Lung (tissue), 11 donors: ENCODE measurements at regions not wholly inside any gene's neighbourhood (a gene's known extent, or its start where the extent isn't known, plus 50 kb on each side); places are given as distances from the start of the nearest gene placed in this dataset.

ENCODE experiments used
- ATAC-seq: fragments of 200-7000 bp; cut with Tn5 transposase; one replicate; pipeline ENCODE4 v1.9.1; 2020; ENCODE audit warnings: moderate number of reproducible peaks; ENCODE audit not compliant: insufficient read depth, low FRiP score
- DNase-seq, 3 donors: peaks; one replicate each; pipeline ENCODE4 v3.0.0-alpha.2; 2013 to 2017
- H3K27ac ChIP-seq, 2 donors: one replicate each; pipeline ENCODE4 v1.5.1; 2013; ENCODE audit warnings: mild to moderate bottlenecking in 2 of 2, moderate library complexity in 2 of 2, control low read depth in 1 of 2, inconsistent platforms in 1 of 2, low read depth in 1 of 2, low read length in 1 of 2
- H3K27me3 ChIP-seq, 3 donors: one replicate each; pipeline ENCODE4 v1.5.1; 2013; ENCODE audit warnings: low read length in 2 of 3; ENCODE audit not compliant: control insufficient read depth in 3 of 3, insufficient read depth in 3 of 3
- H3K36me3 ChIP-seq, 4 donors: one replicate each; pipeline ENCODE4 v1.5.1; 2013; ENCODE audit warnings: low read length in 4 of 4, mild to moderate bottlenecking in 1 of 4, moderate library complexity in 1 of 4; ENCODE audit not compliant: control insufficient read depth in 4 of 4, insufficient read depth in 4 of 4
- H3K4me1 ChIP-seq, 5 donors: one replicate each; pipeline ENCODE4 v1.5.1; 2013; ENCODE audit warnings: low read length in 5 of 5, mild to moderate bottlenecking in 2 of 5, moderate library complexity in 1 of 5; ENCODE audit not compliant: control insufficient read depth in 5 of 5, insufficient read depth in 5 of 5
- H3K4me3 ChIP-seq: one replicate; pipeline ENCODE4 v1.5.1; 2013; ENCODE audit warnings: mild to moderate bottlenecking, control low read depth, moderate library complexity
- H3K9ac ChIP-seq, 2 donors: one replicate each; pipeline ENCODE4 v1.5.1; 2013; ENCODE audit warnings: low read length in 2 of 2, control low read depth in 1 of 2; ENCODE audit not compliant: insufficient read depth in 1 of 2
- H3K9me3 ChIP-seq, 4 donors: one replicate each; pipeline ENCODE4 v1.5.1; 2013; ENCODE audit warnings: low read length in 3 of 4, mild to moderate bottlenecking in 1 of 4, moderate library complexity in 1 of 4; ENCODE audit not compliant: control insufficient read depth in 4 of 4, insufficient read depth in 3 of 4
- CTCF ChIP-seq: IDR thresholded peaks from 2 replicates; pipeline ENCODE4 v1.5.1; 2012; ENCODE audit warnings: mild to moderate bottlenecking; ENCODE audit errors: control extremely low read depth, extremely low read depth
- WGBS, 2 donors: extraction: QIAGEN DNeasy Blood & Tissue Kit; methylation state at CpG; one replicate each; pipeline ENCODE4 v1.1.7; 2013; 5-methylcytosine and 5-hydroxymethylcytosine counted together
- donor health status: control.
- donor health status: control.
- donor health status: Bipolar disorder and iron deficiency.
- donor health status: healthy.
- donor health status: DM: yes; HTN: yes; CAD: no.

DNA sequence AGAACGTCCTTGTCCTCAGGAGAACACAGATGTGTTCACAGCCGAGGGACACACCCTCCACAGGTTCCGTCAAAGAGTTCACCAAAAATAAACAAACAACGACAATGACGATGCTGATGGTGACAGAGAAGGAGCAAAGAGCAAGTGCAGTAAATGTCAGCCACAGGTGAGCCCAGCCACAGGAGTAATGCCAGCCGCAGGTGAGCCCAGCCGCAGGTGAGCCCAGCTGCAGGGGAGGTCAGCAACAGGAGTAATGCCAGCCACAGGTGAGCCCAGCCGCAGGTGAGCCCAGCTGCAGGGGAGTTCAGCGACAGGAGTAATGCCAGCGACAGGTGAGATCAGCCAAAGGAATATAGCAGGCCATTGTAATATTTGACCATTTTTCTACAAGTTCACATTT is 315.2 kb downstream of the FOXL1 start:
- peaks cover 0 to 13% (median 2%) of the 10 kb centered on the region in 3 donors for H3K27me3 ChIP-seq

GRCh38 chr16:86894029-86894567 is 315.7 kb downstream of the FOXL1 start:
- no peak overlapping the region for H3K9ac ChIP-seq
- DNase-seq (no peak), ATAC-seq (no peak)
- no peaks in the 10 kb centered on the region for H3K36me3 ChIP-seq
- peaks cover 0 to 13% (median 2%) of the 10 kb centered on the region in 3 donors for H3K27me3 ChIP-seq
- H3K4me1 ChIP-seq = peaks cover 0 to 6% (median 0%) of the 10 kb centered on the region in 5 donors
- H3K4me3 ChIP-seq = no peak overlapping the region
- H3K27ac ChIP-seq = no peak overlapping the region
- H3K9me3 ChIP-seq = no peaks in the 10 kb centered on the region
- WGBS, 2 donors = 91 to 92% methylated on average over 24 of the region's 24 CpGs
- no peak for TF ChIP-seq CTCF

More for the DNA sequence above, 315.2 kb downstream of the FOXL1 start:
- Histone ChIP-seq H3K4me1 (peaks cover 0 to 6% (median 0%) of the 10 kb centered on the region in 5 donors), H3K9ac (no peak overlapping the region), H3K4me3 (no peak overlapping the region), H3K36me3 (no peaks in the 10 kb centered on the region), H3K9me3 (no peaks in the 10 kb centered on the region), H3K27ac (no peak overlapping the region)
- ATAC-seq (no peak), DNase-seq (no peak)
- WGBS, 2 donors = 77 to 88% methylated on average over 10 of the region's 10 CpGs
- no peak for TF ChIP-seq CTCF

GRCh38 chr16:86894925-86895324 is 316.6 kb downstream of the FOXL1 start:
- WGBS, 2 donors = 83 to 91% methylated on average over 15 of the region's 15 CpGs
- Histone ChIP-seq H3K4me1 (peaks cover 0 to 6% (median 0%) of the 10 kb centered on the region in 5 donors), H3K9ac (no peak overlapping the region), H3K4me3 (no peak overlapping the region), H3K36me3 (no peaks in the 10 kb centered on the region), H3K27me3 (peaks cover 0 to 13% (median 2%) of the 10 kb centered on the region in 3 donors), H3K27ac (no peak overlapping the region), H3K9me3 (no peaks in the 10 kb centered on the region)
- DNase-seq = no peak
- TF ChIP-seq CTCF = no peak
- no peak for ATAC-seq

DNA sequence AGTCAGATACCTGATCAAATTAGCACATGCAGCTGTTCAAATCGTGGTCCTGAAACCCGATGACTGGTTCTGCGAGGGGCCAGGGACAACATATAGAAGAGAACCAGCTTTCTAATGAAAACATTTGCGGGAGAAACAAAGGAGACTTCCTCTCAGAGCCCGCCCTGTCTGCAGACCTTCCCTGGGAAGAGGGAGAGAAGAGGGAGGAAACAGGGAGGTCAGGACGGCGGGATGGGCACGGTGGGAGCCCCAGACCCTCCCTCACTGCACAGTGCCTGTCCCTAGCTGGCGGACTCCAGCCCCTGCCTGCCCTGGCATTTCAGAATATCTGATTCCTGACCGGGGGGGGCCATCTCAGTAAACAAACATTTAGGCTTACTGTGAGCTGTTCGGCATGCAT is 317.3 kb downstream of the FOXL1 start:
- no peak for TF ChIP-seq CTCF
- no peak for DNase-seq
- 33 to 41% methylated on average over 11 of the region's 11 CpGs for WGBS, 2 donors
- no peaks in the 10 kb centered on the region for H3K36me3 ChIP-seq
- H3K9ac ChIP-seq = no peak overlapping the region
- H3K4me3 ChIP-seq = no peak overlapping the region
- ATAC-seq = no peak
- H3K27ac ChIP-seq = no peak overlapping the region
- H3K9me3 ChIP-seq = no peaks in the 10 kb centered on the region
- H3K4me1 ChIP-seq = peaks cover 0 to 6% (median 0%) of the 10 kb centered on the region in 5 donors
- peaks cover 0 to 13% (median 2%) of the 10 kb centered on the region in 3 donors for H3K27me3 ChIP-seq
